ENCODE measurements at regions not wholly inside any gene's neighbourhood (a gene's known extent, or its start where the extent isn't known, plus 50 kb on each side); places are given as distances from the start of the nearest gene placed in this dataset.

DNA sequence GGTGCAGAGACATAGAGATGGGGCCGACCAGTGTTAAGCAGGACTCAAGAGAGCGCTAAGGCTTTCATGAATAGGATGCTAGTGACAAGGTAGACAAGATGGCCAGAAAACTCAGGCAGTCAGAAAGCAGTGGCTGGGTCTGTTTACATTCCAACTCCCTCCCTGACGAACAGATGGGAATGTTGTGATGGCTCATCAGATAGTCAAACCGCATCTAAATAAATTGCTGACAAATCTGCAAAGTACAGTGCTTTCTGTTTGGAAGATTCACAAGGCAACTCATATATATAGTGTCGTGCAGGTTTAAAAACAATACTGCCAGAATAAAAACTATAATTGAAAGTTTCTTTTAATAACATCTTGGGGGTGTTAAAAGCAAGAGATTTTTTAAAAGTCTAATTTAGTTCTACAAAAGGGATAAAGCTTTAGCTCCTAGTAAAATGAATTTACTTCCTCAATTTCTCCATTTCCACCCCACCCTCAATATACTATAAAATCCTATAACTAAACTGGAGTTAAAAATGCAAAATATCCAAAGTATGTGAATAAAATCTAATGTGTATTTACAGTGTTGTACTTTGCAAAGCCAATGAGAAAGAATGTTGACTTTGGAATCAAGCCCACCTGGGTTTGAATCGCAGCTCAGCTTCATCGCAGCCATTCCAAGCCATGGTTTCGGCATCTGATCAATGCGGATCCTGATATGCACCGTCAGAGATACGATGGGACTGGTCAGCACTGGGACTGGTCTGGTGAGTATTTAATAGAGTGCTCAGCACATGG lies 247.3 kb upstream of the PDE10A start:
- no peak for DNase-seq

- no peak for DNase-seq
Observed at GRCh38 chr6:165906736-165907135, 243.7 kb upstream of the PDE10A start.

DNA sequence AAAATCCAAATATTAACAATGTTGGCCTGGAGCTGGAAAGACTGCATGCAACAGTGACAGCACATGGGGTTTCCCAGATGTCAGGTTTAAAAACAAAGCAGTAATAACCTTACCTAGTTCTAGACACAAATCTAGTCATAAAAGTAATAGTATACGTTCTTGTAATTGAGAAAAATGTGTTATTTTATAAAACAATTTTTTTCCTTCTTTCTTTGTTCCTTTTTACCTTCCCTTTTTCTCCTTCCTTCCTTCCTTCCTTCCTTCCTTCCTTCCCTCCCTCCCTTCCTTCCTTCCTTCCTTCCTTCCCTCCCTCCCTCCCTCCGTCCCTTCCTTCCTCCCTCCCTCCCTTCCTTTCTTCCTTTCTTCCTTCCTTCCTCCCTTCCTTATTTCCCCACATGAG lies 242.7 kb upstream of the PDE10A start:
- DNase-seq, result no peak

GRCh38 chr6:165900970-165901369 lies 237.9 kb upstream of the PDE10A start:
- no peak for DNase-seq

- no peak for DNase-seq
Observed at GRCh38 chr6:165899611-165900010, 236.6 kb upstream of the PDE10A start.

DNA sequence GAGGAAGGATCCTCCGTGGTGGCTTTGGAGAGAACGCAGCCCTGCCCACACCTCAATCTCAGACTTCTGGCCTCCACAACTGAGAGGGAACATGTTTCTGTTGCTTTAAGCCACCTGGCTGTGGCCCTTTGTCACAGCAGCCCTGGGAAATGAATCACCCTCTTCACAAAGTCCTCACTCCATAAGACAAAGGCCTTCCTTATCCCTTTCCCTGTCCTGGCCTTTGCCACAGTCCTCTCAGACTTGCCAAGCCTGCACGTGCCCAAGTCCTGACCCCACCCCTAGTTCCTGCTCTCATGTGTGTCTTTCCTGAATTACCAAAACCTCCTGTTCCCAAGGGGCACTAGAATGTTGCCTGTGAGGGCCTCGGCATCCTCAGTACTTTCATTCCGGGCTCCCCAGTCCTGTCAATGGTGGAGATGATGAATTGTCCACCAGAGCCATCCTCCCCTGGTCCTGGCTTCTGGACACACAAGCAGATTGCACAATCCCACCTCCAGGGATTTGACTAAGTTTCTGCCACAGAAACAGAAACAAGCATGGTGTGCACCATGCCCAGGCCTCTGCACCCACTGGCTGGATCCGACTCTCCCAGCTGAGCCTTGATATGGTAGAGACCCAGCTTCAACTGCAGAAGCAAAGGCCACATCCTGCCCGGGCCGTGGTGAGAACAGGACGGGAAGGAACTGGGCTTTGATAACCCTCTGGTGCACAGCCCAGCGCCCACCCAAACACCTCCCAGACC lies 232.6 kb upstream of the PDE10A start:
- DNase-seq, result no peak

DNA sequence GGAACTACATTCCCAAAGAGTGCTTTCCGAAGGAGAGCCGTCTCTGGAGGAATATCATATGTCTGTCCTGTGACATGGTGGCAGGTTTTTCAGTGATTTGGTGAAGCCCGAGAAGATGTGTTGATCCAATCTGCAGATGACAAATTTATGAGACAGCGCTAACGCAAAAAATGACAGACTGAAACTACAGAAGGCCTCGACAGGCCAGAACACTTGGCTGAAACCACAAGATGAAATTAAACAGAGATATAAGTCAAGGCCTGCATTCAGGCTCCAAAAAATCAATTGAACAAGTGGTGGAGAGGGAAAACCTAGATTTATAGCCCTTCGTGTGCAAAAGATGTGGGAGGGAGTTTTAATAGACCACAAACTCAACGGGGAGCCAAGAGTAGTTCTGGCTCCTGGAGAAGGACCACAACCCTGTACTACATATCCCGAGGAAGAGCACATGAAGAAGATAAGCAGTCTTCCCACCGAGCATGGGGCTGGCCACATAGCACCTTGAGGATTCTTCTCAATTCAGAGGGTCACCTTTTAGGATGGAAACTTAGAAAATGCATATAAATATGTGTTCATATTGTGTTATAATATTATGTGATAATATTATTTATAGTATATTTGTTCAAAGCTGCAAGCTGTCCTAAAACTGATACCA lies 231.3 kb upstream of the PDE10A start:
- DNase-seq, result no peak

- DNase-seq, result no peak
Observed at GRCh38 chr6:165893431-165893830, 230.4 kb upstream of the PDE10A start.

GRCh38 chr6:165891320-165891719 lies 228.3 kb upstream of the PDE10A start:
- no peak for DNase-seq

DNA sequence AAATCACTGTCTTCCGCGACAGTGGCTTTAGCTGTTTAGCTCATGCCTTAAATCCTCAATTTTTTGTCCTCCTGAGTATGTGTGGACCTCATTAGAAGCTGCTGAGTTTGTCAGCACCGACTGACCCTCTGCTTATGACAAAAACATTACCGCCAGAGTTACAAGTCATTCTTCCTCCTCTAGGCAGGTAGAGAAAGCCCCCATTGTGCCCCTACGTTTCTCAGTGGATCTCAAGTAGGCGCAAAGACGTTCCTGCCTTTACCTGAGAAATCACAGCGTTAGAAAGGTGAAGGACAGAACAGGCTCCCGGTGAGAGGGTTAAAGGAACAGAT lies 227.3 kb upstream of the PDE10A start:
- DNase-seq, result no peak

- DNase-seq, result no peak
Observed at GRCh38 chr6:165889636-165890403, 226.8 kb upstream of the PDE10A start.

DNA sequence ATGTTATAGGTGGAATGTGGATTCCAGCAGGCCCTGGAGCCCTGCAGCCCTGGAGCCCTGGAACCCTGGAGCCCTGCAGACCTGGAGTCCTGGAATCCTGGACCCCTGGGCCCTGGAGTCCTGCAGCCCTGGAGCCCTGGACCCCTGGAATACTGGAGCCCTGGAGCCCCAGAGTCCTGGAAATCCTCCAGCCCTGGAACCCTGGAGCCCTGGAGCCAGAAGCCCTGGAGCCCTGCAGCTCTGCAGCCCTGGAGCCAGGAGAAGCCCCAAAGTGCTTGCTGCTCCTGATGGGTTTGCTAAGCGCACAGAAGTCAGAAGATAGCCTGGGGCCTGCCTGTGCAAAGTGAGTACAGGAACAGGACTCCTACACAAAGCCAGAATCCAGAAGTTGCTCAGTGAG lies 223.1 kb upstream of the PDE10A start:
- no peak for DNase-seq

- peak; percentile 12 for DNase-seq
Observed at GRCh38 chr6:165884813-165885765, 222.0 kb upstream of the PDE10A start.

GRCh38 chr6:165883851-165884640 lies 221.0 kb upstream of the PDE10A start:
- no peak for DNase-seq

DNA sequence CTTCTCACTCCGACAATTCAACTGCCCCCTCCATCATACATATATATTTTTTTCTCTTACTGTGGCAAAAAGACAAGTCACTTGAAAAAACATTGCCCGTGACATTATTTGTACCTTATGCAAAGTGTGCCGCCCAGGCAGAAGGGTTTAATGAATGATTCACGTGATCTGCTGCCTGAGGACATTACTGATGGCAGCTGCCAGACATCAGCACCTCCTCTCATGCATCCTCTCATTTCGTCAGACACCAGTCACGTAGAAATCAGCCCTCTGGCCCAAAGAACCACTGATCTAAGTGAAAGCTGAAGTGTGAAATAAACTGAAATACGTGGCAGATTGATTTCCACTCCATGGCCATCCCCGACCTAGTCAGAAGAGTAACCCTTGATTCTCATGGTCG lies 218.8 kb upstream of the PDE10A start:
- no peak for DNase-seq

- DNase-seq, result no peak
Observed at GRCh38 chr6:165880686-165881085, 217.6 kb upstream of the PDE10A start.

DNA sequence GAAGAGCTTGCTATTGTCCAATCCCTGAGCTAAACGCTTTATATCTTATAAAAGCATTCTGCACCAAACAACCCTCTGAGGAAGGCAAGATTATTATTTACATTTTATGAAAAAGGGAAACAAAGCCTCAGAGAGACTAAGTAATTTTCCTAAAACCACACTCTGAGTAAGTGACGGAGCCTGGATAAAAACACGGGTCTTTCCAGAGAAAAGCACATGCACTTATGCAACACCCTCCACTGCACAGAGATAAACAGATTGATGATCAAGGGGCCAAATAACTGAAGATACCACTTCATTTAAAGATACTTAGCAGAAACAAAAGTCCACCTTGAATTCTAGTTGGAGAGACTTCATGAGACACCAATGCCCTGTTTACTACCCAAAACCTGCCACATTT lies 214.7 kb upstream of the PDE10A start:
- DNase-seq, result no peak

- DNase-seq, result no peak
Observed at GRCh38 chr6:165877192-165877591, 214.2 kb upstream of the PDE10A start.

- no peak for DNase-seq
Observed at GRCh38 chr6:165876588-165876987, 213.5 kb upstream of the PDE10A start.

DNA sequence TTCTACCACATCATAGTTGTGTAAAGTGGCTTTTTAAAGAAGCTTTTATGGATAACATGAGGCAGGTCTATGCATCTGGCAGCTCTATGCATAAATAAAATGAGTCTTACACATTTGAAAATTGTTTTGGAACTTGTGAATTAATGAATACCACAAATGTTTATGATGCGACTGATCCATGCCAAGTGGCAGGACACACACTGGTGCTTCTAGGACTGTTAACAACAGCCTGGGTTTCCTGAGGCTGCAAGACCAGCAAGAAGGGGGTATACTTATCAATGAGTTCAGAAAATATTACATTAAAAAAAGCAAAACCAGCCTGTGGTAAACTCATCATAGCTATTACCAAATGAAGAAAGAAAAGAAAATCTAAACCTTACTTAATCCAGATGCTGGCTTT lies 212.9 kb upstream of the PDE10A start:
- no peak for DNase-seq

DNA sequence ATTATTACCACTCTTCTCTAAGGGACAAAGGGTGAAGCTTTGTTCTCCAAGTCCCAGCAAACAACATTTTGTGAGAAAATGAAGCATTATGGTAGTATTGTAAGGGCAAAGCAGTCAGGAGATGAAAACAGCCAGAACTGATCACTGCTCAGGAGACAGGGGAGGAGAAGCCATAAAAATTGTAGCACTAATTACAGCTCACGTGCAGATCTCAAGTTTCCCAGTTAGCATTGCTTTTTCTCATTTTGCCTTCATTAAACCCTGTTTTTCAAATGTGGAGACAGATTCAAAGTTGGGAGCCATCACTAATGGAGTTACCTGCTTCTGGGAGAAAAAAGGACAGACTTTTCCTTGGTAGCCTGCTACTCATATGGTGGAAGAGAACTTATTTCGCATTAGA lies 210.9 kb upstream of the PDE10A start:
- DNase-seq, result no peak
